HG03442 (cell line): ENCODE measurements at regions not wholly inside any gene's neighbourhood (a gene's known extent, or its start where the extent isn't known, plus 50 kb on each side); places are given as distances from the start of the nearest gene placed in this dataset.

ENCODE experiments used
- ATAC-seq: cut with Tn5 transposase; IDR thresholded peaks from one replicate; pipeline ENCODE4 v1.9.1; 2021; ENCODE audit warnings: mild to moderate bottlenecking, moderate library complexity; ENCODE audit not compliant: unreplicated experiment

GRCh38 chr9:106577121-106577520 lies 285.8 kb upstream of the ZNF462 start:
- no peak for ATAC-seq

DNA sequence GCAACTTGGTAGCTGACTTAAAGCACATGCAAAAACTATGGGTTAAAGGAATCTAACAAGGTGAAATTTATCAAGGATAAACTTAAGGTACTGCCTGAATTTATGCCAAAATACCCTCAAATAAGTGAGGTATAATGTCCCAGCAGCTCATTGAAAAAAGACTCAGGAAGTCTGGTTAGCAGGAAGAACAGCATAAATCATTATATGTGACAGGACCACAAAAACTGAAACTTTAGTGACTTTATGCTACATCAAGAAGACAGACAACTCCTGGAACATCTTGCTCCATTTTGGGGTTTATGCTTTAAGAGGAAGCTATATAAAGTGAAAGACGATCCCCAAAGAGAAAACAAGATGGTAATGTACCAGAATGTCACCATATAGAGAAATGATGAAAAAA lies 282.4 kb upstream of the ZNF462 start:
- ATAC-seq, result no peak

DNA sequence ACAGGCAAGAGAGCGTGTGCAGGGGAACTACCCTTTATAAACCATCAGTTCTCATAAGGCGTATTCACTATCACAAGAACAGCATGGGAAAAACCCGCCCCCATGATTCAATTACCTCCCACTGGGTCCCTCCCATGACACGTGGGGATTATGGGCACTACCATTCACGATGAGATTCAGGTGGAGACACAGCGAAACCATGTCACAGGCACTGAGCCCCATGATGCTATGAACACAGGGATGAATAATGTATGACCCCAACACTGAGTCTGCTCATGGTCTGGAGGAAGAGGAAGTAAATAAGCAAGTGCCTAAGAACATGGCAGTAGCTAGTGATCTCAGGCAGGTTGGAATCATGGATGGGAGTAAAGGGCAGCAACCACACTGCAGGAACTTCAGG lies 281.0 kb upstream of the ZNF462 start:
- no peak for ATAC-seq

GRCh38 chr9:106583751-106584150 lies 279.2 kb upstream of the ZNF462 start:
- no peak for ATAC-seq

GRCh38 chr9:106587042-106587441 lies 275.9 kb upstream of the ZNF462 start:
- no peak for ATAC-seq

- ATAC-seq, result no peak
These were observed 274.3 kb upstream of the ZNF462 start for GRCh38 chr9:106588626-106589025.

DNA sequence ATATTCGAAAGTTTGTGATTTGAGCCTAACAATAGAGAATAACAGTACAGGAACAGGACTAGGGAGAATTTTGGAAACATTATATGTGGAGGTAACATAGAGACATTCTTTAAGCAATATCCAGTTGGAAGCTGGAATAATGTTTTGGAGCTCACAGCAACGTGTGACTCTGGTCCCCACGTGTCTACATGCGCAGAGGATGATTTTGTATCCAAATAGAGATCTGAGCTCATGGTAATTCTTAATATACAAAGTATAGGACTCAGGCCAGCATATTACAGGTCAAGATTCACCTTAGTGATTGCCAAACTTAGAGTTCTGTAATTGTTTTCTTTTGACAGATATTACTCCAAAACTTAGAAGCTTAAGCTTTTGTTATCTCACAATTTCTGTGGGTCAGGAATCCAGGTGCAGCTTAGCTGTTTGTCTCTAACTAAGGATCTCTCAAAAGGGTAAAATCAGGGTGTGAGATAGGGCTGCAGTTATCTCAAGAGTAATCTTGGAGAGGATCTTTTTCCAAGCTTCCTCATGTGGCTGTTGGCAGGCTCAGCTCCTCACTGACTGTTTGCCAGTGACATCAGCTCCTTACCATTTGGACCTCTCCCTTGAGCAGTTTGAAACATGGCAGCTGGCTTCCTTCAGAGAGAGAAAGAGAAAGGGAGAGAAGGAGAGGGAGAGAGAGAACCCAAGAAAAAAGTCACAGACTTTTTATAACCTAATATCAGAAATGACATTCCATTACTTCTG lies 272.0 kb upstream of the ZNF462 start:
- no peak for ATAC-seq

- no peak for ATAC-seq
These were observed 269.8 kb upstream of the ZNF462 start for GRCh38 chr9:106593201-106593600.

- no peak for ATAC-seq
These were observed 266.0 kb upstream of the ZNF462 start for GRCh38 chr9:106596984-106597383.

DNA sequence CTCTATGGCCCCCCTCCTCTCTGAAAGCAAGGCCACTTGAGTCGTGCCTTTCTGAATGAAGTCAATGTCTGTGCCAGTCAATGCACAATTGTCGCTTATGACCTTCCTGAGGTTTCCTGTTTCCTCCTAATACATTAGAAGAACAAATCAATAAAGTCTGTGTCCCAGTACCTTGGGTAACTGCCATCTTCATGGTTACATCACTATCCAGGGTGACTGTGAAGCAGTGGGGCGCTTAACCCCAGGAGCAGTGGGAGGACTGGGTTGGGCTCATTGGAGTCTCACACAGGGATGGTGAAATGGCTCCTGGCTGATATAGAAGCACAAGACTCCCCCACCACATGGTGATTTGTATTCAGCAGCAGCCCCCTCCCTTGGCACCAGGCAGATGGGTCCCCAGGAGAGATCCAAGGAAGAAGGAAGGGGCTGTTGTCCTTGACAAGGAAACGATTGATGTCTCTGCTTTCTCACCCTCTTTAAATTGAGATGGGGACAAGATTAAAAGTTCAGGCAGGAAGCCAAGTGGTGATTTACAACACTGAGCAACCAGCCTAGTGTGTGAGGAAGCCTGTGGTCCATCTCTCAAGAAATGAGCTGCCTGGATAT lies 261.9 kb upstream of the ZNF462 start:
- ATAC-seq, result no peak

- no peak for ATAC-seq
These were observed 260.6 kb upstream of the ZNF462 start for GRCh38 chr9:106602344-106602743.

DNA sequence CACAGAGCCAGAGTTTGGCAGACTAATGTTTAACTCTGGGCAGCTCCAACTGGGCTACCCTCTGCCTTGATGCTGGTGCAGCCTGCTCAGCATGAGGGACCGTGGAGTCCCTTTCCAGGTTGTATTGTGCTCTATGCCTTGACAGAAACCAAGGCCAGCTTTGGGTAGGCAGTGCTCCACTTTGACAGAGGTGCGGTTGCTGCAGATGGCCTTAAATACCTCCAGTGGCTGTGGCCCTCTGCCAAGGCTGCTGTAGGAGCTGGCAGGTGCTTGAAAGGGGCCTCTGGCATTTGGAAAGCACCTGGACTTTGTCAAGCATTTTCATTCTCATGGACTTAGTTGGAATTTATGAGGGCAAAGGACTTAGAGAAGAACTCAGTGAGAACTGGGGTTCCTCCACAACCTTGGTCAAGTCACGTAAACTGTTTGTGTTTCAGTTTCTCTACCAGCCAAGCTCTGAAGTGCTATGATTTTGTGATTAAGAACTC lies 249.7 kb upstream of the ZNF462 start:
- no peak for ATAC-seq

GRCh38 chr9:106615118-106615889 lies 247.7 kb upstream of the ZNF462 start:
- no peak for ATAC-seq

DNA sequence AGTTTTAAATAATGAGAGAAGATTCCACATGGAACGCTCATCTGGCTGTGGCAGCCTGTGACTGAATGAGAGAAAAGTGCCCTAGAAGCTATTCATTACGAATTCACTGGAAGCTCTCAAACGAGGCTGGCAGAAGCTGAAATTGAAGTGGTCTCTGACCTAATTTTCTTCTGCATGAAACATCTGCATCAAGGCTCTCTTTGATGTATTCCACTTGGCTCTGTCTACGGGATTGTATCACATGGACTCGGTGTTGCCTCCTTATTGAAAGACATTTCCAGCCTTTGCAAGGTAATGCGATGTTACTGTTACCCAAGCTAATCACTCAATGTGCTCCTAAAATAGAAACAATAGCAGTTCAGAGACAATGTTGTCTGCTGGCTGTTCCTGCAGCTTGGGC lies 246.9 kb upstream of the ZNF462 start:
- ATAC-seq, result no peak

- no peak for ATAC-seq
These were observed 246.1 kb upstream of the ZNF462 start for GRCh38 chr9:106616851-106617345.

DNA sequence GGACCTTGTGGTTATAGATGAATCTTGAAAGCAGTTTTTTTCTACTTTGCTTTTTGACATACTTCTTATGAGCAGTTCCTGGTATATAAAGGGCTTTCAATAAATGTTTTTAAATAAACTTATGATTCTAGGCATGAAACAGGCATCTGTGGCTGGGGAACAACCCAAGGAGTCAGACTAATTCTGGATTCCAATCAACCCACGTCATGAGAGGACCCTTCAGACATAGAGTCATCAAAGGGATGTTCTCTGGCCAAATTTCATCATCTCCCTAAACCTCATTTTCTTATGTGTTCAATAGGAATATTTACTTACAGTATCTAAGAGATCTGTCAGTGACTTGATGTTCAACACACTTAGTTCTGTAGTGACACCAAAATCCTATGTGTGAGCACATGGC lies 243.8 kb upstream of the ZNF462 start:
- ATAC-seq, result no peak

- no peak for ATAC-seq
These were observed 242.9 kb upstream of the ZNF462 start for GRCh38 chr9:106620081-106620480.

- no peak for ATAC-seq
These were observed 242.1 kb upstream of the ZNF462 start for GRCh38 chr9:106620866-106621265.

DNA sequence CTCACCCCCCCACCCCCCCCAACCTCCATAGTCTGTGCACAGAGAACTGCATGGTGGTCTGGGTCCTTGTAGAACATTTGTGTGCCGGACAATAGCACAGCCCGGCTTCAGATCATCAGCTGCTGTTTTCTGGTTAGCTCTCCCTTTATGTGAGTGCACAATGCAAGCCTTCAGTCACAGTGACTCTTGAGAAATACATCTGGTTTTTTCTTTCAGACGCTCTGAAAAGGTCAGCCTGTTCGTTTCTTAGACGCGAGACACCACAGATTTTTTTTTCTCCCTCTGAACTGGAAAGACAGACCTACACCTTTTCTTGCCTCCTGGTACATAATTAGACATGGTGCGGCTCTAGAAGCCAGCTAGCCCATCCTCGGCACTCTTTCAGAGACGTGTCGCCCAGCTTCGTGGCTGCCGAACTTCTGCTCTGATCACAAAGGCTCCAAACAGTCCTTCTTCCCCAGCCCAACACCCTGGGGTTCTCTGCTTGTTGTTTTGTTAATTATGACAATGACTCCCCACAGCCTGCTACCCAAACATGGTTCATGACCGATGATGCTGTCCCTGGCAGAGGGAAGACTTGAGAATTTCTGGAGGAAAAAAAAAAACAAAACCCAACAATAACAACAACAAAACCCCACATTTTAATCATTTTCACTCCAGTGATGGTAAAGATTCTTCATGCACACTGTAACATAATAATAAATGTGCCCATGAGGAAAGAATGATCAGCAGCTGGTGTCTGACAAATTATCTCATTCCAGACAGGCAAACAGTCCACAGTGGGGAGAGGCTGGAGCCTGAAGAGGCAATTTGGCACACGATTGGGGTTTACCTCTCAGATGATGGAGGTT lies 241.4 kb upstream of the ZNF462 start:
- no peak for ATAC-seq

- ATAC-seq, result no peak
These were observed 240.8 kb upstream of the ZNF462 start for GRCh38 chr9:106622164-106622487.

DNA sequence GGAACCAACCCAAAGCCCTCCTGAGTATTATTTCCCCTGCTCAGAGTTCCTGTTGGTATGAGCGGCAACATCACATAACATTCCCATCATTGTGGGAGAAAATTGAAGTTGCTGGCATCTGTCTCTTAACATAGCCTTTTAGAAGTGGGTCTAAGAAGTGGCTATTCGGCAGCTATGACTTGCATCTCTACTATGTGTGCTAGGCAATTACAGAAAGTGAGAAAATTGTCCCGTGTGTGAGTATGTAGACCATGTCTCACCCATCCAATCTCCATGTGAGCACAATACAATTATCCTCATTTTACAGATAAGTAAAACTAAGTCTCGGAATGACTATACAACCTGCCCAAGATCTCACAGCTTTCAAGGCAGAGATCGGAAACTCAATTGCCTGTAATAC lies 239.4 kb upstream of the ZNF462 start:
- no peak for ATAC-seq
